HFF-Myc (cell line): ENCODE measurements at regions not wholly inside any gene's neighbourhood (a gene's known extent, or its start where the extent isn't known, plus 50 kb on each side); places are given as distances from the start of the nearest gene placed in this dataset.

Source experiments
- DNase-seq: peaks from one replicate; pipeline ENCODE4 v3.0.0-alpha.2; 2011; ENCODE audit warnings: low read depth; ENCODE audit errors: extremely low read depth
- H3K4me3 ChIP-seq: replicated peaks from 2 replicates; pipeline ENCODE4 v1.5.1; 2011; ENCODE audit warnings: low read depth, mild to moderate bottlenecking, control low read depth, low read length
- CTCF ChIP-seq: IDR thresholded peaks from 2 replicates; pipeline ENCODE4 v1.5.1; 2012; ENCODE audit warnings: mild to moderate bottlenecking, low read depth, low read length, control low read depth; ENCODE audit errors: missing control alignments

GRCh38 chr12:67056329-67056728 is 212.8 kb upstream of the CAND1 start:
- H3K4me3 ChIP-seq = no peak overlapping the region
- TF ChIP-seq CTCF = no peak

GRCh38 chr12:67057072-67057471 is 212.1 kb upstream of the CAND1 start:
- TF ChIP-seq CTCF = no peak
- H3K4me3 ChIP-seq = no peak overlapping the region
- no peak for DNase-seq

More at GRCh38 chr12:67056329-67056728, 212.8 kb upstream of the CAND1 start:
- DNase-seq = no peak

GRCh38 chr12:67062193-67062592 is 207.0 kb upstream of the CAND1 start:
- no peak for TF ChIP-seq CTCF
- DNase-seq = no peak

GRCh38 chr12:67067453-67068203 is 201.5 kb upstream of the CAND1 start:
- no peak for DNase-seq
- TF ChIP-seq CTCF = no peak
- H3K4me3 ChIP-seq = no peak overlapping the region

More at GRCh38 chr12:67062193-67062592, 207.0 kb upstream of the CAND1 start:
- H3K4me3 ChIP-seq = no peak overlapping the region

- TF ChIP-seq CTCF = no peak
- no peak overlapping the region for H3K4me3 ChIP-seq
- no peak for DNase-seq
Observed at GRCh38 chr12:67068204-67068731, 200.9 kb upstream of the CAND1 start.

GRCh38 chr12:67068761-67069450 is 200.3 kb upstream of the CAND1 start:
- TF ChIP-seq CTCF = no peak
- H3K4me3 ChIP-seq = peak overlapping the region; percentile 28
- DNase-seq = no peak
